ENCODE measurements at regions not wholly inside any gene's neighbourhood (a gene's known extent, or its start where the extent isn't known, plus 50 kb on each side); places are given as distances from the start of the nearest gene placed in this dataset.
A peak's percentile ranks its signal among the peaks of the same experiment; 100 is the strongest.

DNA sequence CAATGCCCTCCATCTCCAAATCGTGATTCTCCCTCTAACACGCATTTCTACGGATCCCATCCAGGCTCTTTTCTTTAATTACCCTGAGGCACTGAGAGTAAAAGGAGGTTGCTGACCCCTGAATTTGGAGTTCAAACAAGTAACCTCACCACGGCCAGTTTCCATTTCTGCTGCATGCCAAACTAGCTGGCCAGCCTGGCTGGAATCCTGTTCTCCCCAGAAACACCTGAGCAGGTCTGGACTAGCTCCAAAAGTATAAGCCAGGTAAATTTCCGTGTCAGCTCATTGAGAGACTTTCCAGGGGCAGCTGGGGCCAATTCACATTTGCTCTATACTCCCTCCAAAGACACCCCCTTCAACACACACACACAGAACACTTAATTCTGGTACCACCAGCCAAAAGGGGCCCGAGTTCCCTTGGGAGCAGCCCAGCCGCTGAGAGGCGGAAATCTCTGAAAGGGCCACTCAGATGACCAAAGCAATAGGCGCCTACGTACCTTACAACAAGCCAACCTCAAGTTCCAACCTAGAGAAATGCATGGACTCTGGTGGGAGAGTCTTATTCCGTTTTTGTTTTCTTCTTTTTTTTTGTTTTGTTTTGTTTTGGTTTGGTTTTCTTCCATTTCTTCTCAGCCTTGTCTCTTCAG, 131.4 kb downstream of the NDUFA12 start:
- peak overlapping the region; percentile 77; the same call in 1 of the 2 replicates for H3K9ac ChIP-seq (ENCODE audit: low read depth, low read length)
- H3K4me1 ChIP-seq (ENCODE audit: insufficient read depth, low read length), result no peaks in the 10 kb centered on the region
- no peaks in the 10 kb centered on the region for H3K36me3 ChIP-seq (ENCODE audit: insufficient read depth, low read length)
- H3K9me3 ChIP-seq (ENCODE audit: control insufficient read depth, insufficient read depth, low read length), result no peaks in the 10 kb centered on the region

DNA sequence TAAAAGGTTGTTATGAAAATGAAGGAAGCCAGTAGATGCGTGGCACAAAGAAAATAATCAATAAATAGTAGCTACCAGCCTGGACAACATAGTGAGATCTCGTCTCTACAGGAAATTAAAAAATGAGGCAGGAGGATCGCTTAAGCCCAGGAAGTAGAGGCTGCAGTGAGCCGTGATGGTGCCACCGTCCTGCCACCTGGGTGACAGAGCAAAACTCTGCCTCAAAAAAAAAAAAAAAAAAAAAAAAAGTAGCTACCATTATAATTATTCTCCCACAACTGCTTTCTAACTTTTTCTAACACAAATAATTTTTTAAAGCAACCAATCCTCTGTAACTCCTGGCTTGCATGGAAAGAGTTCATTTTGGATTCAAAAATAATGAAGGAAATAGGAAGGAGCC, 133.0 kb downstream of the NDUFA12 start:
- H3K9ac ChIP-seq (ENCODE audit: low read depth, low read length), result no peak overlapping the region
- H3K36me3 ChIP-seq (ENCODE audit: insufficient read depth, low read length), result no peaks in the 10 kb centered on the region
- H3K4me1 ChIP-seq (ENCODE audit: insufficient read depth, low read length), result no peaks in the 10 kb centered on the region
- no peaks in the 10 kb centered on the region for H3K9me3 ChIP-seq (ENCODE audit: control insufficient read depth, insufficient read depth, low read length)

DNA sequence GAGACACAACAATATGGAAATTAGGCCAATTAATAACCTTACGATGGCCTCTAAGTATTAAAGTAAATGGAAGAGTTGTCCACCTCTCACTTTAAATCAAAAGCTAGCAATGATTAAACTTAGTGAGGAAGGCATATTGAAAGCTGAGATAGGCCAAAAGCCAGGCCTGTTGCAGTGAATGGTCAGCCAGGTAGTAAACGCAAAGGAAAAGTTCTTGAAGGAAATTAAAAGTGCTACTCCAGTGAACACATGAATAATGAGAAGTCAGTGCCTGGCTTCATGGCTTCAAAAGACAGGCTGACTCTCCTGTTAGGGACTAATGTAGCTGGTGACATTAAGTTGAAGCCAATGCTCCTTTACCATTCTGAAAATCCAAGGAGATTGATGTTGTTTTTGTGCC, 135.3 kb downstream of the NDUFA12 start:
- Histone ChIP-seq H3K4me1 (ENCODE audit: insufficient read depth, low read length) (no peaks in the 10 kb centered on the region), H3K36me3 (ENCODE audit: insufficient read depth, low read length) (no peaks in the 10 kb centered on the region), H3K9ac (ENCODE audit: low read depth, low read length) (no peak overlapping the region), H3K9me3 (ENCODE audit: control insufficient read depth, insufficient read depth, low read length) (no peaks in the 10 kb centered on the region)

GRCh38 chr12:94867066-94867855, 136.2 kb downstream of the NDUFA12 start:
- Histone ChIP-seq H3K36me3 (ENCODE audit: insufficient read depth, low read length) (no peaks in the 10 kb centered on the region), H3K4me1 (ENCODE audit: insufficient read depth, low read length) (no peaks in the 10 kb centered on the region)

DNA sequence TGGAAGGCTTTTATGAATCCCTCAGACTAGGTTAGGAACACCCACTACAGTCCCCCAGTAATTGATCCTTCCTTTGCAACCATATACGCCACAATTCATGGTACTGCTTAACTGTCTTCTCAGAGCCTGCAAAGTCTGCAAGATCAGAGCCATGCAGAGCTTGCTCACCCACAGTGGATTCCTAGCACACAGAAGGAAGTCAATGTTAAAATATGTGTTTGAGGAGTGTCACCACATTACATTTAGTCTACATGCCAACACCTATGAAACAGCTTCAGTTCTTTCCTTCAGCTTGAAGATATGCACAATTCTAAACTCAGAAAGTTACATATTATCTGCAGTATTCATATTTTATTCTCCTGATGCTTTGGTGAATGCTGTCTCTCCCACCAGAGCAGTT, 138.5 kb downstream of the NDUFA12 start:
- H3K9me3 ChIP-seq (ENCODE audit: control insufficient read depth, insufficient read depth, low read length), result no peaks in the 10 kb centered on the region
- no peaks in the 10 kb centered on the region for H3K36me3 ChIP-seq (ENCODE audit: insufficient read depth, low read length)
- no peaks in the 10 kb centered on the region for H3K4me1 ChIP-seq (ENCODE audit: insufficient read depth, low read length)
- no peak overlapping the region for H3K9ac ChIP-seq (ENCODE audit: low read depth, low read length)

More at GRCh38 chr12:94867066-94867855, 136.2 kb downstream of the NDUFA12 start:
- Histone ChIP-seq H3K9me3 (ENCODE audit: control insufficient read depth, insufficient read depth, low read length) (no peaks in the 10 kb centered on the region), H3K9ac (ENCODE audit: low read depth, low read length) (no peak overlapping the region)

DNA sequence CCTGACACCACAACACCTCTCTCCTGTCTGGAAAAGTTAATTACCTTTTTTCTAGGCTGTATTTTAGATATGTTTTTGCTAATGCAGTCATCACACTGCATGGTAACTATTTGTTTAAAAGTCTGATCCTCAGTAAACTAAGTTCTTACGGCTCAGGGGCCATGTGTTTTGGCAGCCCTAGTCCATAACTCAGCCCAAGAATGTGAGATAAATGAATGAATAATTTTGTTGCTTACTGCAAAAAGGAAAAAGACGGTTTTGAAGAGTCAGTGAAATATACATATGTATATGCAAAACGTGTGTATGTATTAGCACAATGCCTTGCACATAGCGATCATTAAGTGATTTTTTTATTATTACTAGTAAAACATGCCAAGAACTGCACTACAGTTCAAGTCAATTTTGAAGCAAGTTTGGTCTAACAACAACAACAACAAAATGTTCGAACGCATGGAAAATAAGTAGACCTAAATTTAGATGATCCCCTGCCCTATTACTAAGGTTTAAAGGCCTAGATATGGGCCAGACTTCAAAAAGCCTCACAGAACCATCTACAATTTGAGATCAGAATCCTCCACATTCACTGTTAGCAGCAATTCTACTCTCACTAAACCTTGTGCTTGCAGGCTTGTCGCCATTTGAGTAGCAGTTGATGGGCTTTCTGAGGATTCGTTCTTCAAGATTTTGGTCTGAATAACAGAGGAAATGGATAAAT, 140.0 kb downstream of the NDUFA12 start:
- H3K4me1 ChIP-seq (ENCODE audit: insufficient read depth, low read length), result no peaks in the 10 kb centered on the region
- H3K9ac ChIP-seq (ENCODE audit: low read depth, low read length), result no peak overlapping the region
- H3K36me3 ChIP-seq (ENCODE audit: insufficient read depth, low read length), result no peaks in the 10 kb centered on the region
- H3K9me3 ChIP-seq (ENCODE audit: control insufficient read depth, insufficient read depth, low read length), result no peaks in the 10 kb centered on the region

GRCh38 chr12:94862421-94862820, 141.1 kb downstream of the NDUFA12 start:
- Histone ChIP-seq H3K4me1 (ENCODE audit: insufficient read depth, low read length) (no peaks in the 10 kb centered on the region), H3K9me3 (ENCODE audit: control insufficient read depth, insufficient read depth, low read length) (no peaks in the 10 kb centered on the region), H3K9ac (ENCODE audit: low read depth, low read length) (no peak overlapping the region), H3K36me3 (ENCODE audit: insufficient read depth, low read length) (no peaks in the 10 kb centered on the region)

- no peaks in the 10 kb centered on the region for H3K4me1 ChIP-seq (ENCODE audit: insufficient read depth, low read length)
- no peaks in the 10 kb centered on the region for H3K36me3 ChIP-seq (ENCODE audit: insufficient read depth, low read length)
- no peak overlapping the region for H3K9ac ChIP-seq (ENCODE audit: low read depth, low read length)
- H3K9me3 ChIP-seq (ENCODE audit: control insufficient read depth, insufficient read depth, low read length), result no peaks in the 10 kb centered on the region
Observed at GRCh38 chr12:94856324-94856723, 147.2 kb downstream of the NDUFA12 start.

GRCh38 chr12:94855853-94856252, 147.6 kb downstream of the NDUFA12 start:
- no peaks in the 10 kb centered on the region for H3K36me3 ChIP-seq (ENCODE audit: insufficient read depth, low read length)
- H3K9me3 ChIP-seq (ENCODE audit: control insufficient read depth, insufficient read depth, low read length), result no peaks in the 10 kb centered on the region
- H3K4me1 ChIP-seq (ENCODE audit: insufficient read depth, low read length), result no peaks in the 10 kb centered on the region
- no peak overlapping the region for H3K9ac ChIP-seq (ENCODE audit: low read depth, low read length)

DNA sequence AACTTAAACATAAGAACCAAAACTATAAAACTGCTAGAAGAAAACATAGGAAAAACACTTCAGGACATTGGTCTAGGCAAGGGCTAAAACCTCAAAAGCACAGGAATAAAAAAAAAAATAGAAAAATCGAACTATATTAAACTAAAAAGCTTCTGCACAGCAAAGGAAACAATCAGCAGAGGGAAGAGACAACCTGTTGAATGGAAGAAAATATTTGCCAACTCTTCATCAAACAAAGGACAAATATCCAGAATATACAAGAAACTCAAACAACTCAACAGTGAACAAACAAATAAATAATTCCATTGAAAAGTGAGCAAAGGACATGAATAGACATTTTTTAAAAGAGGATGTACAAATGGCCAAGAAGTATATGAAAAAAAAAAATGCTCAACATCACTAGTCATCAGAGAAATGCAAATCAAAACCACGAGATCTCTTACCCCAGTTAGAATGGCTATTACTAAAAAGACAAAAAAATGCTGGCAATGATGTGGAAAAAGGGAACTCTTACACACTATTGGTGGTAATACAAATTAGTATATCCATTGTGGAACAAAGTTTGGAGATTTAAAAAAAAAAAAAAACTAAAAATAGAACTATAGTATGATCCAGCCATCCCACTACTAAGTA, 152.0 kb downstream of the NDUFA12 start:
- Histone ChIP-seq H3K4me1 (ENCODE audit: insufficient read depth, low read length) (no peaks in the 10 kb centered on the region), H3K36me3 (ENCODE audit: insufficient read depth, low read length) (no peaks in the 10 kb centered on the region), H3K9ac (ENCODE audit: low read depth, low read length) (no peak overlapping the region), H3K9me3 (ENCODE audit: control insufficient read depth, insufficient read depth, low read length) (no peaks in the 10 kb centered on the region)

GRCh38 chr12:94849411-94849976, 154.0 kb downstream of the NDUFA12 start:
- no peak overlapping the region for H3K9ac ChIP-seq (ENCODE audit: low read depth, low read length)
- no peaks in the 10 kb centered on the region for H3K9me3 ChIP-seq (ENCODE audit: control insufficient read depth, insufficient read depth, low read length)
- H3K36me3 ChIP-seq (ENCODE audit: insufficient read depth, low read length), result no peaks in the 10 kb centered on the region
- no peaks in the 10 kb centered on the region for H3K4me1 ChIP-seq (ENCODE audit: insufficient read depth, low read length)

DNA sequence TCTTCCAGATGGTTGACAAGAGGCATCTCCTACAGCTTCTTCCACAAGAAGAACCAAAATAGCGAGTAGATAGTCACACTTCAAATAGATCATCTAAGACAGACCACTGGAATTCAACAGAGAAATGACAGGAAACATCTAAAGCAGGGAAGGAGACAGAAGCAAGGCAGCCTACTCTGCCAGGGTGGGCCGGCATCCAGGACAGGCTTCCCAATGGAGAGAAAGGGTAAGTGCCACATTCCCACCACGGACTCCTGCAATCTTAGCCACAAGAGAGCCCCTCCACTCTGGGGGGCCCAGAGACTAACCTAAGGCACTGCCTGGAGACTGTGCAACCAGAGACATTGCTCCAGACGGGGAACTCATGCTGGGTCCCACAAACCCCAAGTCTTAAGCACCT, 154.5 kb downstream of the NDUFA12 start:
- Histone ChIP-seq H3K9me3 (ENCODE audit: control insufficient read depth, insufficient read depth, low read length) (no peaks in the 10 kb centered on the region), H3K36me3 (ENCODE audit: insufficient read depth, low read length) (no peaks in the 10 kb centered on the region), H3K9ac (ENCODE audit: low read depth, low read length) (no peak overlapping the region), H3K4me1 (ENCODE audit: insufficient read depth, low read length) (0 out of 2 replicates have a peak, but pooled peaks cover 2% of the 10 kb centered on the region)

DNA sequence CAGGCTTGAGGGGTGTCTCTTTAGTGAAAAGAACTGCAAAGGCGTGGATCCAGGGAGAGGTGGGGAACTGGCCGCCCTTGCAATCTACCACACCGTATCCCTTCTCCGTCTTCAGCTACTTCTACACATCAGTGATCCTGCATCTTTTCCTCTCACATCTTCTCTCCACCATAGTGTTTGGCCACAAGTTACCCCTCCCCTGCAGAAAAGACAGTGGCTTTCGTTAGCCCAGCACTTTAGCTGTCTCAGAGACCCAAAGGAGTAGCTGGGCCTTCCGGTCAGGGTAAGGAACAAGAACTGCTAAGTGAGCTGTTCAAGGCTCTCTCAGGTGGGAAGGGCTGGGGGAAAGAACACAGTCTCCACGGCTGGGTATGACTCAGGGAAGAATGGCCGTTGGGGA, 158.4 kb downstream of the NDUFA12 start:
- Histone ChIP-seq H3K4me1 (ENCODE audit: insufficient read depth, low read length) (0 out of 2 replicates have a peak, but pooled peaks cover 2% of the 10 kb centered on the region), H3K9ac (ENCODE audit: low read depth, low read length) (no peak overlapping the region), H3K9me3 (ENCODE audit: control insufficient read depth, insufficient read depth, low read length) (no peaks in the 10 kb centered on the region), H3K36me3 (ENCODE audit: insufficient read depth, low read length) (no peaks in the 10 kb centered on the region)

DNA sequence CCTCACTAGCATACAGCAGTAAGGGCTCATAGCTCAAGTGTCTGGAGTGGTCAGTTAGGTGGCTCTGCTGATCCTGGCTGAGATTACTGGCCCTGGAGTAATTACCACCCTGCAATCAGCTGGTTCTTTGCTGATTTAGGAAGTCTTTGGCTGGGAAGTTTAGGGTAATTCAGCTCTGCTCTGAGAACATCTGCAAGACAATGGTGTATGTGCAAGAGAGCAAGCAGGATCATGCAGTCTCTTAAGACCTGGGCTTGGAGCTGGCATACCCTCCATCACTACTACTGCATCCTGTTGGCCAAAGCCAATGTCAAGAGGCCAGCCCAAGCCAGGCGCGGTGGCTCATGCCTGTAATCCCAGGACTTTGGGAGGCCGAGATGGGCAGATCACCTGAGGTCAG, 159.0 kb downstream of the NDUFA12 start:
- Histone ChIP-seq H3K9ac (ENCODE audit: low read depth, low read length) (no peak overlapping the region), H3K9me3 (ENCODE audit: control insufficient read depth, insufficient read depth, low read length) (no peaks in the 10 kb centered on the region), H3K36me3 (ENCODE audit: insufficient read depth, low read length) (no peaks in the 10 kb centered on the region), H3K4me1 (ENCODE audit: insufficient read depth, low read length) (0 out of 2 replicates have a peak, but pooled peaks cover 2% of the 10 kb centered on the region)
